ENCODE measurements at regions not wholly inside any gene's neighbourhood (a gene's known extent, or its start where the extent isn't known, plus 50 kb on each side); places are given as distances from the start of the nearest gene placed in this dataset.

GRCh38 chr2:126527836-126528490, 128.0 kb upstream of the GYPC start:
- no peak for DNase-seq

GRCh38 chr2:126531029-126531428, 124.9 kb upstream of the GYPC start:
- no peak for DNase-seq

GRCh38 chr2:126534478-126534877, 121.5 kb upstream of the GYPC start:
- no peak for DNase-seq

- DNase-seq = no peak
Measured at GRCh38 chr2:126535408-126535807, 120.5 kb upstream of the GYPC start.

- no peak for DNase-seq
Measured at GRCh38 chr2:126536605-126537200, 119.3 kb upstream of the GYPC start.

GRCh38 chr2:126539101-126539500, 116.9 kb upstream of the GYPC start:
- DNase-seq = no peak

GRCh38 chr2:126542247-126542646, 113.7 kb upstream of the GYPC start:
- DNase-seq = no peak

GRCh38 chr2:126543081-126543480, 112.9 kb upstream of the GYPC start:
- no peak for DNase-seq

GRCh38 chr2:126558029-126558428, 97.9 kb upstream of the GYPC start:
- DNase-seq = no peak

- DNase-seq = no peak
Measured at GRCh38 chr2:126568734-126569133, 87.2 kb upstream of the GYPC start.

- no peak for DNase-seq
Measured at GRCh38 chr2:126571403-126571802, 84.6 kb upstream of the GYPC start.

- DNase-seq = no peak
Measured at GRCh38 chr2:126575631-126576030, 80.3 kb upstream of the GYPC start.

GRCh38 chr2:126579868-126580267, 76.1 kb upstream of the GYPC start:
- DNase-seq = no peak

GRCh38 chr2:126586317-126586716, 69.6 kb upstream of the GYPC start:
- no peak for DNase-seq

- no peak for DNase-seq
Measured at GRCh38 chr2:126599062-126599461, 56.9 kb upstream of the GYPC start.

- no peak for DNase-seq
Measured at GRCh38 chr2:126600742-126601141, 55.2 kb upstream of the GYPC start.

GRCh38 chr2:126602334-126602733, 53.6 kb upstream of the GYPC start:
- DNase-seq = no peak
